ENCODE measurements at regions not wholly inside any gene's neighbourhood (a gene's known extent, or its start where the extent isn't known, plus 50 kb on each side); places are given as distances from the start of the nearest gene placed in this dataset.

- intact Hi-C loops (cut with micrococcal nuclease) = no loop called here
- DNase-seq = no peak
- no peaks in the 10 kb centered on the region for H3K9me3 ChIP-seq (ENCODE audit: control insufficient read depth, insufficient read depth, low read length)
- TF ChIP-seq CTCF (IDR thresholded peaks at IDR 0.05) = no peak
- H3K27ac ChIP-seq (ENCODE audit: low read length) = no peak overlapping the region
- 93% methylated on average over 5 of the region's 5 CpGs for WGBS (ENCODE audit: insufficient coverage)
- no peak overlapping the region for H3K4me3 Mint-ChIP-seq
- no peaks in the 10 kb centered on the region for H3K36me3 ChIP-seq (ENCODE audit: control insufficient read depth, insufficient read depth, low read length)
- no peaks in the 10 kb centered on the region for H3K9me3 Mint-ChIP-seq
- no peak overlapping the region for H3K4me3 ChIP-seq (ENCODE audit: low read length)
- H3K27me3 Mint-ChIP-seq (ENCODE audit: low read depth in 2 of 2) = no peaks in the 10 kb centered on the region
- H3K27ac Mint-ChIP-seq = peak overlapping the region in 1 of 2 donors; percentile 59
- H3K27me3 ChIP-seq (ENCODE audit: control insufficient read depth, insufficient read depth, low read length) = no peaks in the 10 kb centered on the region
- H3K4me1 Mint-ChIP-seq = peaks cover 31 to 32% of the 10 kb centered on the region in 2 donors
- H3K4me1 ChIP-seq (ENCODE audit: control insufficient read depth, insufficient read depth, low read length) = peaks cover 14% of the 10 kb centered on the region
- no peak for ATAC-seq
- H3K36me3 Mint-ChIP-seq = no peaks in the 10 kb centered on the region
Observed at GRCh38 chr2:215794829-215795546, 218.4 kb downstream of the MREG start.

- H3K36me3 Mint-ChIP-seq = no peaks in the 10 kb centered on the region
- intact Hi-C loops (cut with micrococcal nuclease) = no loop called here
- WGBS (ENCODE audit: insufficient coverage) = 81% methylated on average over 1 of the region's 3 CpGs
- H3K9me3 Mint-ChIP-seq = no peaks in the 10 kb centered on the region
- H3K27me3 Mint-ChIP-seq (ENCODE audit: low read depth in 2 of 2) = no peaks in the 10 kb centered on the region
- Histone ChIP-seq H3K4me3 (ENCODE audit: low read length) (no peak overlapping the region), H3K36me3 (ENCODE audit: control insufficient read depth, insufficient read depth, low read length) (no peaks in the 10 kb centered on the region), H3K27me3 (ENCODE audit: control insufficient read depth, insufficient read depth, low read length) (no peaks in the 10 kb centered on the region), H3K4me1 (ENCODE audit: control insufficient read depth, insufficient read depth, low read length) (peaks cover 14% of the 10 kb centered on the region), H3K27ac (ENCODE audit: low read length) (peak overlapping the region; percentile 11), H3K9me3 (ENCODE audit: control insufficient read depth, insufficient read depth, low read length) (no peaks in the 10 kb centered on the region)
- peak in 1 of 2 donors; percentile 9 for DNase-seq
- TF ChIP-seq CTCF (IDR thresholded peaks at IDR 0.05) = no peak
- peaks cover 31 to 32% of the 10 kb centered on the region in 2 donors for H3K4me1 Mint-ChIP-seq
- peak overlapping the region; percentile 52 for H3K4me3 Mint-ChIP-seq
- peak overlapping the region; percentile 41 to 59 for H3K27ac Mint-ChIP-seq
- ATAC-seq = peak; percentile 15 to 78 (median 48)
Observed at GRCh38 chr2:215793747-215794595, 219.4 kb downstream of the MREG start.

- Mint-ChIP-seq H3K27ac (no peak overlapping the region), H3K4me1 (peaks cover 26 to 27% of the 10 kb centered on the region in 2 donors), H3K9me3 (no peaks in the 10 kb centered on the region), H3K27me3 (ENCODE audit: low read depth in 2 of 2) (no peaks in the 10 kb centered on the region), H3K4me3 (no peak overlapping the region), H3K36me3 (no peaks in the 10 kb centered on the region)
- H3K27me3 ChIP-seq (ENCODE audit: control insufficient read depth, insufficient read depth, low read length) = no peaks in the 10 kb centered on the region
- intact Hi-C loops (cut with micrococcal nuclease) = no loop called here
- H3K4me3 ChIP-seq (ENCODE audit: low read length) = no peak overlapping the region
- no peak overlapping the region for H3K27ac ChIP-seq (ENCODE audit: low read length)
- no peak for TF ChIP-seq CTCF (IDR thresholded peaks at IDR 0.05)
- H3K9me3 ChIP-seq (ENCODE audit: control insufficient read depth, insufficient read depth, low read length) = no peaks in the 10 kb centered on the region
- DNase-seq (no peak), ATAC-seq (no peak)
- H3K36me3 ChIP-seq (ENCODE audit: control insufficient read depth, insufficient read depth, low read length) = no peaks in the 10 kb centered on the region
- WGBS (ENCODE audit: insufficient coverage) = 94% methylated on average over 4 of the region's 4 CpGs
- peaks cover 14% of the 10 kb centered on the region for H3K4me1 ChIP-seq (ENCODE audit: control insufficient read depth, insufficient read depth, low read length)
Observed at GRCh38 chr2:215791481-215791937, 221.8 kb downstream of the MREG start.

All from natural killer cell (primary cell).